Activated CD8-positive, alpha-beta memory T cell treated with anti-CD3 and anti-CD28 coated beads, Interleukin-2, amount 50 U/mL, for 48 hours (primary cell): ENCODE measurements at regions not wholly inside any gene's neighbourhood (a gene's known extent, or its start where the extent isn't known, plus 50 kb on each side); places are given as distances from the start of the nearest gene placed in this dataset.

Experiments used
- DNase-seq: peaks from one replicate; pipeline ENCODE4 v3.0.0-alpha.2; 2020

GRCh38 chr2:8627019-8627691, 54.7 kb upstream of the ID2 start:
- DNase-seq: no peak

- no peak for DNase-seq
These were observed 54.2 kb upstream of the ID2 start for GRCh38 chr2:8627692-8628085.

- no peak for DNase-seq
These were observed 53.5 kb upstream of the ID2 start for GRCh38 chr2:8628179-8628865.

- no peak for DNase-seq
These were observed 53.0 kb upstream of the ID2 start for GRCh38 chr2:8628866-8629209.

GRCh38 chr2:8629402-8629801, 52.5 kb upstream of the ID2 start:
- no peak for DNase-seq

GRCh38 chr2:8630676-8631464, 51.0 kb upstream of the ID2 start:
- no peak for DNase-seq

- no peak for DNase-seq
These were observed 50.3 kb upstream of the ID2 start for GRCh38 chr2:8631465-8632005.
